ENCODE measurements at regions not wholly inside any gene's neighbourhood (a gene's known extent, or its start where the extent isn't known, plus 50 kb on each side); places are given as distances from the start of the nearest gene placed in this dataset.

- WGBS = 64% methylated on average over 4 of the region's 4 CpGs
- Histone ChIP-seq H3K27me3 (no peaks in the 10 kb centered on the region), H3K9me3 (no peaks in the 10 kb centered on the region), H3K36me3 (no peaks in the 10 kb centered on the region), H3K27ac (replicated peaks in 1 of 4) (peak overlapping the region; percentile 88 to 91 (median 90)), H3K4me1 (peaks cover 42 to 86% (median 69%) of the 10 kb centered on the region in 4 donors), H3K4me3 (no peak overlapping the region)
- TF ChIP-seq POLR2A (IDR thresholded peaks at IDR 0.05; ENCODE audit: low read depth) = no peak
- no peak for TF ChIP-seq CTCF (IDR thresholded peaks at IDR 0.05)
- no peak for TF ChIP-seq EP300 (IDR thresholded peaks at IDR 0.05)
- peak in 1 of 2 donors; percentile 81 for TF ChIP-seq POLR2AphosphoS5 (IDR thresholded peaks at IDR 0.05)
- no peak for DNase-seq (ENCODE audit: extremely low spot score)
- intact Hi-C loops (cut with DNase I) = no loop called here
Observed at GRCh38 chr5:60522292-60522905, 177.6 kb downstream of the DEPDC1B start.

GRCh38 chr5:60521376-60522291, 178.3 kb downstream of the DEPDC1B start:
- TF ChIP-seq CTCF (IDR thresholded peaks at IDR 0.05) = peak in 2 of 3 experiments; percentile 5
- TF ChIP-seq POLR2A (IDR thresholded peaks at IDR 0.05; ENCODE audit: low read depth) = no peak
- H3K36me3 ChIP-seq = no peaks in the 10 kb centered on the region
- no peak for DNase-seq (ENCODE audit: extremely low spot score)
- H3K27me3 ChIP-seq = no peaks in the 10 kb centered on the region
- peak overlapping the region; percentile 88 to 91 (median 90) for H3K27ac ChIP-seq (replicated peaks in 1 of 4)
- intact Hi-C loops (cut with DNase I) = no loop called here
- H3K4me1 ChIP-seq = peaks cover 42 to 87% (median 75%) of the 10 kb centered on the region in 4 donors
- no peak overlapping the region for H3K4me3 ChIP-seq
- no peaks in the 10 kb centered on the region for H3K9me3 ChIP-seq
- 44% methylated on average over 5 of the region's 5 CpGs for WGBS

GRCh38 chr5:60520451-60521227, 179.3 kb downstream of the DEPDC1B start:
- 72% methylated on average over 5 of the region's 6 CpGs for WGBS
- H3K4me1 ChIP-seq = peaks cover 42 to 86% (median 75%) of the 10 kb centered on the region in 4 donors
- H3K27ac ChIP-seq (replicated peaks in 1 of 4) = peak overlapping the region; percentile 88 to 91 (median 90)

GRCh38 chr5:60519372-60519771, 180.6 kb downstream of the DEPDC1B start:
- intact Hi-C loops (cut with DNase I) = no loop called here
- no peak for DNase-seq (ENCODE audit: extremely low spot score)
- Histone ChIP-seq H3K4me3 (peak overlapping the region in 1 of 4 donors; percentile 14), H3K9me3 (no peaks in the 10 kb centered on the region), H3K27ac (replicated peaks in 1 of 4) (peak overlapping the region; percentile 88 to 91 (median 90)), H3K4me1 (peaks cover 42 to 82% (median 79%) of the 10 kb centered on the region in 4 donors), H3K36me3 (no peaks in the 10 kb centered on the region), H3K27me3 (no peaks in the 10 kb centered on the region)
- TF ChIP-seq EP300 (IDR thresholded peaks at IDR 0.05) (peak; percentile 76), POLR2AphosphoS5 (IDR thresholded peaks at IDR 0.05) (peak; percentile 50 to 70), CTCF (IDR thresholded peaks at IDR 0.05) (no peak)
- 14% methylated on average over 1 of the region's 1 CpG for WGBS

More at GRCh38 chr5:60520451-60521227, 179.3 kb downstream of the DEPDC1B start:
- TF ChIP-seq EP300 (IDR thresholded peaks at IDR 0.05) (peak; percentile 80), POLR2AphosphoS5 (IDR thresholded peaks at IDR 0.05) (no peak)
- Histone ChIP-seq H3K27me3 (no peaks in the 10 kb centered on the region), H3K4me3 (no peak overlapping the region), H3K9me3 (no peaks in the 10 kb centered on the region), H3K36me3 (no peaks in the 10 kb centered on the region)
- no peak for DNase-seq (ENCODE audit: extremely low spot score)
- intact Hi-C loops (cut with DNase I) = no loop called here
